MM.1S (cell line): ENCODE measurements at regions not wholly inside any gene's neighbourhood (a gene's known extent, or its start where the extent isn't known, plus 50 kb on each side); places are given as distances from the start of the nearest gene placed in this dataset.

Experiments used
- EZH2phosphoT487 ChIP-seq: fragments of 300-600 bp; sonication (generic); IDR thresholded peaks from 2 replicates; pipeline ENCODE4 v1.6.1; 2018; ENCODE audit warnings: antibody characterized with exemption, low read length
- TF ChIP-seq, protein P1 (sequence below): fragments of 300-600 bp; sonication (generic); IDR thresholded peaks from 2 replicates; pipeline ENCODE4 v1.5.1; 2016; ENCODE audit warnings: antibody characterized with exemption, low read length, mixed read lengths

DNA sequence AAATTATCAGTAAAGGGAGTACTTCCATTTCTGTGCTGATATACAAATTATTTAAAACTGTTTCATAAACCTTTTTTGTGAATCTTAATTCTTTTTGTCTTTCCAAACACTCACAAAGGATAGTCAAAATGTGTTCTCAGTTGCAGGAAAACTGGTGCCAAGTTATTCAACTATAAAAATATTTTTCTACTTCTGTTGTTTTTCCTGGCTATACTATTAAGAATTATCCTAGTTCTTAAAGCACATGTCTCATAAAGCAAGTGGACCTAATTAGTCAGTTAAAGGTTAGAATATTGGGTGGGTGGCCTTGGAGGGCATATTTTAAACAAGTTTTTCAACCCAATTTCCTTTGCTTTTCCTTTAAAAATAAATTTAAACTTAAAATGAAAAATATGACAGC lies 1460.3 kb upstream of the SLC10A2 start:
- TF ChIP-seq, protein P1, sequence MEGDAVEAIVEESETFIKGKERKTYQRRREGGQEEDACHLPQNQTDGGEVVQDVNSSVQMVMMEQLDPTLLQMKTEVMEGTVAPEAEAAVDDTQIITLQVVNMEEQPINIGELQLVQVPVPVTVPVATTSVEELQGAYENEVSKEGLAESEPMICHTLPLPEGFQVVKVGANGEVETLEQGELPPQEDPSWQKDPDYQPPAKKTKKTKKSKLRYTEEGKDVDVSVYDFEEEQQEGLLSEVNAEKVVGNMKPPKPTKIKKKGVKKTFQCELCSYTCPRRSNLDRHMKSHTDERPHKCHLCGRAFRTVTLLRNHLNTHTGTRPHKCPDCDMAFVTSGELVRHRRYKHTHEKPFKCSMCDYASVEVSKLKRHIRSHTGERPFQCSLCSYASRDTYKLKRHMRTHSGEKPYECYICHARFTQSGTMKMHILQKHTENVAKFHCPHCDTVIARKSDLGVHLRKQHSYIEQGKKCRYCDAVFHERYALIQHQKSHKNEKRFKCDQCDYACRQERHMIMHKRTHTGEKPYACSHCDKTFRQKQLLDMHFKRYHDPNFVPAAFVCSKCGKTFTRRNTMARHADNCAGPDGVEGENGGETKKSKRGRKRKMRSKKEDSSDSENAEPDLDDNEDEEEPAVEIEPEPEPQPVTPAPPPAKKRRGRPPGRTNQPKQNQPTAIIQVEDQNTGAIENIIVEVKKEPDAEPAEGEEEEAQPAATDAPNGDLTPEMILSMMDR: no peak
- TF ChIP-seq EZH2phosphoT487: no peak
